Mesenteric fat pad (tissue), 1 donor: ENCODE measurements at regions not wholly inside any gene's neighbourhood (a gene's known extent, or its start where the extent isn't known, plus 50 kb on each side); places are given as distances from the start of the nearest gene placed in this dataset.
"Not testable (repeated sequence)": the region's sequence is repeated elsewhere in the genome, so short reads cannot be mapped to it uniquely, and the experiment has no call there.

Experiments
- DNase-seq: peaks from one replicate; pipeline ENCODE4 v3.0.0-alpha.2; 2020; ENCODE audit warnings: low spot score
- donor health status: DM: yes; HTN: yes; CAD: no.

DNA sequence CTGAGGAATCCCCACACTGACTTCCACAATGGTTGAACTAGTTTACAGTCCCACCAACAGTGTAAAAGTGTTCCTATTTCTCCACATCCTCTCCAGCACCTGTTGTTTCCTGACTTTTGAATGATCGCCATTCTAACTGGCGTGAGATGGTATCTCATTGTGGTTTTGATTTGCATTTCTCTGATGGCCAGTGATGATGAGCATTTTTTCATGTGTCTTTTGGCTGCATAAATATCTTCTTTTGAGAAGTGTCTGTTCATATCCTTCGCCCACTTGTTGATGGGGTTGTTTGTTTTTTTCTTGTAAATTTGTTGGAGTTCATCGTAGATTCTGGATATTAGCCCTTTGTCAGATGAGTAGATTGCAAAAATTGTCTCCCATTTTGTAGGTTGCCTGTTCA is 583.1 kb upstream of the RGMB start:
- DNase-seq, result not testable (repeated sequence)

DNA sequence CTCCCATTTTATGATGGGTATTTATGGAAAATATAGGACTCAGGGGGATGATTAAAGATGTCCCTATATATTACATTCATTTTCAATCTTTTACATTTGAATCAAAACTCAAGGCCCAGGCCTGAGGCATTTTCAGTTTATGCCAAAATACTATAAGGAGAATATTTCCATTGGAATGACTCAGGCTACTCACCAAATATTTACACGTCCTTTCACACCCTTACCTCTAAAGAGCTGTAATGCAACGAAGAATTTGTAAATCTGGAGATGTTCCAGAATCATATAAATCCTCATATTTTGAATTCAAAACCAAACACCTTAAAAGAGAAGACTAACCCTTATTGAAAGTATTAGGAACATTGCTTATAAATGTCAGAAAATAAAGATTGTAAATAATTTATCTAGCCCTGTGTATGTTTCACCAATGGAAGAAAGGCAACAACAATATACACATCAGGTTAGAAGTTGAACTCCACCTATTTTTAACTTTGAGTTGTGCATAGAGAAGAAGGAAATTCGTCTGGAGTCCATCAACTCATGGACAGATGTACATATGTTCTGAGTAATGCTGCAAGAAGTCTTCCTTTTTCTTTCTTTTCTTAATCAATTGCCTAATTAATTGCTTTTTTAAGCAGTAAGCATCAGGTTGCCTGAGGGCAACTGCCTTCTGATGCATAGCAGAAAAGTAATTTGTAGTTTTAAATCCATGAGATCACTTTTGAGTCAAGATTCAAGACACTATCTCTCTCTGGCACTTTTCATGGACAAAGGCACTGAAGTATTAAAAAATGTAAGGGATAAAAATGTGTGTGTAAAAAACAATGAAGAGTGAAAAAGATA is 579.3 kb upstream of the RGMB start:
- no peak for DNase-seq

DNA sequence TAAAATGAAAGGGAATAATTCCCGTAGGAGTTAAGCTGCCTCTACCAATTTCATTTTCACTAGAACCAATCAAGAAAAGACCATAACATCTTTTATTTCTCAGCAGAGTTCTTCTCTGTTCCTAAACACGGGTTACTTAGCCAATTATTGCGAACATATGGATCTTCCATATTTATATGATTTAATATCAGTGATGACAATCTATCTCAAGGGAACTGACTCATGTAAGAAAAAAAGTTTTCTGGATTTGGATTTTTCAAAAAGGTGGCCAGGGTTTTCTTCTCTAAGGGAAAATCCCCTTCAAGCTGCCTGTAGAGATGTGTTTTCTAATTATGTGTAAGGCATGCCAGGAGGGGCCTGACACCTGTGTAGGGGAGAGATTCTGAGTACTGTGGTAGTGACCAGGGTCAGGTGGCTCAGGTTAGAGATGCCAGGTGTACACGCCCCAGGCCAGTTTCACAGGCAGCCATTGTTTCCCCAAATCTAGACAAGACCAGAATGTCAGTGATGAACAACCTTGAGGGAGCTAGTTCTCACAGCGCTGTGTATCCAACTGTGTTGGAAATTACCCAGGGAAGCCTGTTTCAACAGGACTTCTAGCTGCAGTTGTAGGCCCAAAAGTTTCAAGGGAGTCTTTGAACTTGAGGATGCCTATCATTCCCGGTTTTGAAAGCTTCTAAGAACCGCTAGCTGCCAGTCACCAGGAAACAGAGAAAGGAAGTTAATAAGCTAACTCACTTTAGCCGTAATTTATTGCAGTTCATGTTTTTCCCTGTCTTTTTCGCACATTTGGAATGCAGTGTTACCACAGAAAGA is 572.5 kb upstream of the RGMB start:
- DNase-seq, result no peak

DNA sequence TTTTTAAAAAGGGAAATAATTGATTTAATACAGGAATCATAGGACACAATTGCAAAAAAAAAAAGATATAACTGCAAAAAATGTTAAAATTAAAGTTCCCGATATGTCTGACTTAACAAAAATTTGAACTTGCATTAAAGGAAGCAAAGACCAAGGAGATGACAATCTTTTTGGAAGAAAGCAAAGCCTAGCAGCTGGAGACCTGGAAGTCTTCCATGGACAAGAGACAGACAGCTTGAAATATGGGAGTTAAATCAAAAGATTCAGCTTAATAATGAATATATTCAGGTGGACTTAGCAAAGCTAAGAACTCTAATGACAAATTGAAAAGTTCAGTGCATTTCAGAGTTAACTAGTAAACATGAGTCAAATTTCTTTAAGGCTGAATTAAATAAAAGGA is 568.7 kb upstream of the RGMB start:
- no peak for DNase-seq

DNA sequence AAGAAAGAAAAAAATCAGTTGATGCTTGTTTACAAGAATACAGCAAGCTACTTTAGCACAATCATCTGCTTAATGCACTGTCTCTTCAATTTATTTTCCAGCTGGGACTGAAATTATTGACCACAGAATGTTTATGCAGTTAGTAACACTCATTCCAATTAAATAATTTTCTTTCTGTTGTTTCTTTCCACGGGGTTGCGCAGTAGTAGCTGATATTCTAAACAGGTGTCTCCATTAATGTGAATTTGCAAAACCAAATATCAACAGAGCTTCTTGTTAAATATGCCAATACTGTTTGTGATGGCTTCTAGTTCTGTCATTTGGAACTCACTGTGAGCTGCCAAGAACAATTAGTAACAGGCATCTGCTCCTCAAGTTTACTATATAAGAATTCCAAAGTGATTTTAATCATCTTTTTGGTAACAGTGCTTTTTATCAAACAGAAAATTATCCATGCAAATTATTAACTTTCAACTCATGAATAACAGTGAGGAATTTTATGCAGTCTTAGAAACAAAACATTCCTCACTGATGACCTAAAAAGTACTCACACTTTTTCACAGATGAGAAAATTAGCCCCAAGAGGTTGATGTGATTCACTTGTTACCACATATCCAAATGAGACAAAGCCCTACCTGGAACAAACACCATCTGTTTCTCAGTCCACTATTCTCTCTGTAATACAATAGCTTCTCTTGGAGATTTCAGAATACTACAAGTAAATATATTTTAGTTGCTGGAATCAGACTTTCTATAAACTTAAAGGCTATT is 567.6 kb upstream of the RGMB start:
- no peak for DNase-seq

DNA sequence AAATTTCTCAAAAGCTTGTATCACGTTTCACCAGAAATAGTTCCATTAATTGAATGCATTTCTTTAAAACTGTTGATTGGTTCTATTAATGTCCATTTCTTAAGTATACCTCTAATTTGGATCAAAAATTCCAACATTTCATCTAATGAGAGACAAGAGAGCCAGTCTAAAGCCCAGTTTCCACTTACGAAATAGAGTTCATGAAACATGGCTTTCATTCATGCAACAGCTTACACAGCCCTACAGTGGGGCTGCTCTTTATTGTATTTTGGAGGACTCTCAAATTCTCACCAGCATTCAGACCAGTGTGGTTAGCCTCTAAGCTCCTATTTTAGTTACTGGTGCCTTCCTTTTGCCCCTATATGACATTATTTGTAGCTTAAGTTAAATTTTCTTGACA is 566.9 kb upstream of the RGMB start:
- no peak for DNase-seq

DNA sequence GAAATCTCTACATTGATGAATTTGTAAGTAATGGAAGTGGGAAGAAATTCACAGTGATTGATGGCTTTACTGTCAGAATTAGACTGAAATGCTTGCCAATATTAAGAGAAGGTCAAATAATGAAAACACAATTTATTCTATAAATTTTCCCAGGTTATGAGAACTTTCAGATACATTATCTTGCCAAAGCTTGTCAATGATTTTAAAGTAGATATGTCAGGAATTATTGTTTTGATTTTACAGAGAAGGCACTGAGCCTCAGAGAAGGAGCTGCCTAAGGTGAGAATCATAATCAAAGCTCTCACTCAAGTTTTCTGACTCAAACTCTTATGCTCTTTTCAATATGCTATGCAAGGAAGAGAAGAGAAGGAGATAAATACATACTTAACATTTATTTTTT is 564.0 kb upstream of the RGMB start:
- DNase-seq, result no peak

DNA sequence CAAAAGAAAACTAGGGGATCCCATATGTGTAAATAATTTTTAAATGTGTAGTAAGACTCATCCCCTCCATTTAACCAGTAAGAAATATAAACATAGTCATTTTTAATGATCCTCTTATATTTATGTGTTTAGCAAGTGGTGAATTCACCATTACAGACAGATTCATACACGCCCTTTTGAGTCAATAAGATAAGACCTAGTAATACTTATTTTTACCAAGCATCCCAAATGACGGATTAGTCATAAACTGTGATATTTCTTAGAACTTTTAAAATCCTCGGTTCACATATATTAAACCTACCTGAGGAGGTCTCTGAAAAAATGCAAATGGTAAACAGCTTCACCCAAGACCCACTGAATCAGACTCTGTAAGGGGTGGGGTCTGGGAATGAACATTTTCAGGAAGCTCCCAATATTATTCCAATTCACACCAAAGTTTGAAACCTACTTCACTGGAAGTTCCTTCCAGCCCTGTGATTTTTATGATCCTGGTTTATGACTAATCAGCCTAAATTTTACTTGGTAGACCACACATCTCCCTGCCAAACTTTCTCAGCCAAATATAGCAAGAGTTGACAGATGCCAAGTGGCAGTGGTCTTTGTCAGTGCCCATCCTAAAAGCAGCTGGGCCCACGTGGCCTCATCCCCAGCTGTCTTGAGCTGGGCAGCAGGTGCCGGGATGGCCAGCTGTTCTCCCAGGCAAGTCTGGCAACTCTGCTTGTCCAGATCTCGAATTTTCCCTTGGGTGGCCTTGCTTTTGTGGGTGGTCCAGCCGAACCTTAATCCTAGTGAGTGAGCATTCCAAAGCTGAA is 559.0 kb upstream of the RGMB start:
- DNase-seq, result no peak

DNA sequence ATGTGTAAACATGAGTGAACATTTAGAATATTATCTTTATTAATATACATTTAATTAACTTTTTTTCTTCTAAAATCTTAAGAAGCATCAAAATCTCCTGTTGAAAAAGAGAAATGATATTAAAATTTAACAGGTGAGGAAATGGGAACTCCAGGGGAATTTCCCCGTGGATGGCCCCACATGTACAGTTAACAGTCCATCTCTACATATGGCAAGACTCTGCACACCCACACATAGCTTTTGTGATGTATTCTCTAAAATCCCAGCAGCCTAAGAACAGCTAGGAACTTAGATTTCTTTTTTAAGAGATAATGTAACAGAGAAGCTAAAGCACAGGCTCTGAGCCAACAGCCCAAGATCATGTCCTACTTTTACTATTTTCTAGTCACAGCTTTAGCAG is 556.3 kb upstream of the RGMB start:
- DNase-seq, result no peak

DNA sequence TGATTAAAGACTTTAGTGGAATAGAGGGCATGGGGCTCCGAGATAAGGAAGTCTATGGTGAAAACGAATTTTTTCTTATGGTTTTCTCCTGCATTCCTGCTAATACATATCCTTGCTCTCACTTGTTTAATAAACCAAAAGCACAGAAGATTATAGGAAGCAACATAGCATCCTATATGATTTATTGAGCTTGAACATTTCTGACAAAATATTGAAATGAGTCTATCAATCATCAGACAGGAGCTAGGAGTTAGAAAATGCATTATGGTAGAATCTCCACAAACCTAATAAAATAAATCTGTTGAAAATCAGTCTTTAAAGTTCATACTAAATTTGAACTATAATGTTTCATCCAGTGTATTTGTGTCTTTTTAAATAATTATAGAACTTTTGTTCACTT is 554.6 kb upstream of the RGMB start:
- DNase-seq, result no peak

DNA sequence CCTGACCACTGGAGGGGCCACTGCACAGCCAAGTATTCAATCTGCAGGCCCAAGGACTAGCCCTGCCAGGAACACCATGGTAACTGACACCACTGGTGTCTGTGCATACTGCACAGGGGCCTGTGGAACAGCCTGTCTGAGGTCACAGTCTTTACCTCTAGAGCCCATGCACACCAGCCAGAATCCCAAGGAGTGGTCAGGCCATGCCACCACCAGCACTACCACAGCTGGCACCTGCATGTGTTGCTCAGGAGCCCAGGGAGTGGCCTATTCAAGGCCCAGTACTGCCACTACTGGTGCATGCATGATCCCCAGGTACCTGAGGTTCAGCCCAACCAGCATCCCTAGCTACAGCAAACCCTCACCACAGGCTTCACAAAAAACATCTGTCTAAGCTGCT is 546.0 kb upstream of the RGMB start:
- DNase-seq, result no peak

DNA sequence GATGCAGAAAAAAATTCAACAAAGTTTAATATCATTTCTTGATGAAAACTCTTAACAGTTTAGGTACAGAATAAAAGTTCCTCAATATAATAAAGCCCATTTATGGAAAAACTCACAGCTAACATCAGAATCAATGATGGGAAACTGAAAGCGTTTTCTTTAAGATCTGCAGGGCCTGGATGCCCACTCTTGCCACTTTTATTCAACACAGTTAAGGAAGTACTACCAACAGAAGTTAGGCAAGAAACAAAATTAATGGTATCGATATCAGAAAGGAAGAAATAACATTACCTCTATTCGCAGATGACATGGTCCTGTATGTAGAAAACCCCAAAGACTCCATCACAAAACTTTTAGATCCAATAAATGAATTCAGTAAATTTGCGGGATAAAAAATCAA is 542.4 kb upstream of the RGMB start:
- DNase-seq, result no peak

DNA sequence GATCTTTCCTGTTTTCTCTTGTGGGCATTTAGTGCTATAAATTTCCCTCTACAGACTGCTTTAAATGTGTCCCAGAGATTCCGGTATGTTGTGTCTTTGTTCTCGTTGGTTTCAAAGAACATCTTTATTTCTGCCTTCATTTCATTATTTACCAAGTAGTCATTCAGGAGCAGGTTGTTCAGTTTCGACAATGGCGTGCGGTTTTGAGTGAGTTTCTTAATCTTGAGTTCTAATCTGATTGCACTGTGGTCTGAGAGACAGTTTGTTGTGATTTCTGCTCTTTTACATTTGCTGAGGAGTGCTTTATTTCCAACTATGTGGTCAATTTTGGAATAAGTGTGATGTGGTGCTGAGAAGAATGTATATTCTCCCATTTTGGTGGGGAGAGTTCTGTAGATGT is 535.7 kb upstream of the RGMB start:
- DNase-seq, result not testable (repeated sequence)

DNA sequence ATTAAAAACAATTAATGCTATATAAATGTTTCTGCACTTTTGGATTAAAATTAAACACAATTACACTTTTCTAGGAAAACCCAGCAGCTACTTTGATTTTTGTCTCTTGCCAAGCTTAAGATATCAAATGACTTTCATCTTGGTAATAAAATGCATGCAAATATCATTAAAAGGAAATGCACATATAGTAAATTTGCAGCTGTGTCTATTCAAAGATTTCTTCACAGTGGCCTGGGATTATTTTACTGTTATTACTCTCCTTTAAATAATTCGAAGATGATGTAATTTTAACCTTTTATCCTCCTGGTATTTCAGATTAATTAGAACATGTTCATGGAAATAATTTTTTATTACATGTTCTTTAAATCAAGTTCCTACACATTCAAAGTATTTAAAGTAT is 529.5 kb upstream of the RGMB start:
- DNase-seq, result no peak

DNA sequence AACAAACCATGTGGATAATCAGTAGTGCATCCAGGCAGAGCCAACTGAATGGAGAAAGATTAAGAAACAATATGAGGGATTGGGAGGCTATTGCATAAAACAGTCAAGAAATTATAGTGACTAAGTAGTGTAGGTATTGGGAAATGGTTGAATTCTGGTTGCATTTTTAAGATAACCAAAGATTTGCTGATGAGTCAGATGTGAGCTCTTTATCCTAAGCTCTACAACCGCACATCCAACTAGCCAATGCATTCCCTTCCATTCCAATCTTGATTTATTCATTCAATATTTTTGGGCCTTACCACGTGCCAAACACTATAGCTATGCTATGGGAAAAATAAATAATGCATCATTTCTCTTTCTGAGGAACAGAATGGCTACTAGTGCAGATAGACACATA is 524.5 kb upstream of the RGMB start:
- DNase-seq, result no peak

DNA sequence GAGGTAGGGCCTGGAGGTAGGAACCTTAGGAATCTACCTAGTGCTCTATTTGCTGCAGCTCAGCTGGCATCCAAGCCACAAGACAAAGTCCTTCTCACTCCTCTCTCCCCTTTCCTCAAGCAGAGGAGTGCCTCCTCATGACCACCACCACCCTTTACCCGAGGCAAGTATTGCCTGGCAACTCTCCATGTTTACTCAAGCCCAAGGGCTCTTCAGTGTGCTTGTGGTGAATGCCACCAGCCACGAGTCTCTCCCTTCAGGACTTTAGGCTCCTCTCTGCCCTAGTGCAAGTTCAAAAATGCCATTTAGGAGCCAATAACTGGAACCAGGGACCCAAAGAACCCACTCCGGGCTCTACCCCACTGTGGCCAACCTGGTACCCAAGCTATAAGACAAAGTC is 514.5 kb upstream of the RGMB start:
- DNase-seq, result no peak

DNA sequence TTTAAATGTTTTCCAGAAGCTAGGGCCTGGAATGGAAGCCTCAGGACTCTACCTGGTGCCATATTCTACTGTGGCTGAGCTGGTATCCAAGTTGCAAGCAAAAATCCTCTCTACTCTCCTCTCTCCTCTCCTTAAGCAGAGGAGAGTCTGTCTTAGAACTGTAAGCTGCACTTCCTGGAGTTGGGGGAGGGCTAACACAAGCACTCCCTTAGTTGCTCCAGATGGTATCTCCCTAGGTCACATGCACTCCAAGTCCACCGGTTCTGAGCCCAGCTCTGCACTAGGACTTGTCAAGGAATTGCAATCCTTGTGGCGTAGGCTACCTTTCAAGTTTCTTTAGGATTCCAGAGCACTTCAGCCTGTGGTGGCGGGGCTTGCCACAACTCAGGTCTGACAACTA is 513.9 kb upstream of the RGMB start:
- no peak for DNase-seq

DNA sequence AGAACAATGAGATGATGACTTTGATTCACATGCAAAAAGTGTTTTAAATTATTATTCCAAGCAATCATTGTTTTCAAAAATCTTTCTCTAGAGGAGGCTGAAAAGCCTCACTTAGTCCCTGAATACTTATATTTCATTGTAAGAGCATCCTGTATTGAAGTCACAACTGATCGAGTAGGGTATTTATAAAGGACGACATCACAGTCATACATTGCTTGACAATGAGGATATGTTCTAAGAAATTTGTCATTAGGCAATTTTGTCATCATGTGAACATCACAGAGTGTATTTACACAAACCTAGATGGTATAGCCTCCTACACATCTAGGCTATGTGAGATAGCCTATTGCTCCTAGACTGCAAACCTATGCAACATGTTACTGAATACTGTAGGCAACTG is 510.4 kb upstream of the RGMB start:
- no peak for DNase-seq

DNA sequence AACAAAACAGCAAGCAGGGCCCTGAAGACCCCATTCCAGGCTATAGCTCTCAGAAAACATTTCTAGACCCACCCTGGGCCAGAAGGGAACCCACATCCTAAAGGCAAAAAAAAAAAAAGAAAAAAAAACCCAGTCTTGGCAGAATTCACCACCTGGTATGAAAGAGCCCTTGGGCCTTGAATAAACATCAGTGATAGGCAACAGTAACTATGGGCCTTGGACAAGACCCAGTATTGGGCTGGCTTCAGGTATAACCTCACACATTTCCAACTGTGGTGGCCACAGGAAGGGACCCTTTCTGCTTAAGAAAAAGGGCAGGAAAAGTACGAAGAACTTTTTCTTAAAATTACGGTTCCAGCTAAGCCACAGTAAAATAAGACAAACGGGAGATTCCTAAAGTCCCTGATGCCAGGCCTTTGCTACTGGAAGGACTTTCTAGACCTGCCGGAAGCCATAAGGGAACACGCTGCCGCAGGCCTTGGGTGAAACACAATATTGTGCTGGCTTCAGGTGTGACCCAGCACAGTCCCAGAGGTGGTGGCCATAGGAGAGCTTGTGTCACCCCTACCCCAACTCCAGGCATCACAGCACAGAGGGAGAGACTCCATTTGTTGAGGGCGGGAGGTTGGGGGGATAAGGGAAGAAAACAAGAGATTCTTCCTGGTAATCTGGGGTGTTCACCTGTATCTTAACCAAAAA is 505.2 kb upstream of the RGMB start:
- DNase-seq, result no peak

DNA sequence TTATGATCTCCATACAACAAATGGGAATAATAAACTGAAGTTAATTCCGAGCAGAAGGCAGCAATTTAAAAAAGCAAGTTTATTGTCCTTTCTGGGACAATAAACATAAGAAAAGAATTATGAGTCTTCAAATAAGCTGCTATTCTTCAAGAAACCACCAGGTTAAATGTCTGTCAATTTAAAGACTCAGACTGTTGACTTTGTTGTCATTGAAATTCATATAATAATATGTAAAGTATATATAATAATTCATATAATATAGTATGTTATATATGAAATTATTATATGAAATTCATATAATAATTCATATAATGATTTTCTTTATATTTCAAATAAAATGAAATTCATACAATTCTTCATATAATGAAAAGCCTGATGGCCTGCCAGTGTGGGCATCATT is 497.5 kb upstream of the RGMB start:
- no peak for DNase-seq

DNA sequence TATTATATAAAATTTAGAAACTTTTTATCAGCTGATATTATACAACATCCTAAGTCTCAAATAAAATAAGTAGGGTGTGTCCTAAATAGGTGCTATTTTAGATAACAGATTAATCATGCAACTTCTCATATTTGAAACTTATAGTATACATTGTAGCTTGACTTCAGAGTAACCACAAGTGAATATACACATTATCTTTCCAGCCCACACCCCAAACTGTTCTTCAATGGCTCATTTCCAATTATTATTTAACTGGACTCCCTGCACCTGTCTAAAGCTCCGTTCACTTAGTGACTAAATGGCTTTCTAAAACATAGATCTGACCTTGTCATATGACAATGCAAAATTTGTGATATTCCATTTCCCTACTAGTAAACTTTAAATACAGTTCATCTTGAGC is 490.9 kb upstream of the RGMB start:
- no peak for DNase-seq
